B cell (primary cell): ENCODE measurements at regions not wholly inside any gene's neighbourhood (a gene's known extent, or its start where the extent isn't known, plus 50 kb on each side); places are given as distances from the start of the nearest gene placed in this dataset.

Experiments
- ATAC-seq: fragments of 200-7000 bp; cut with Tn5 transposase; one replicate; pipeline ENCODE4 v1.10.0; 2021; ENCODE audit warnings: low read depth, mild to moderate bottlenecking, moderate number of reproducible peaks, moderate library complexity
- CTCF ChIA-PET: fragments of 350-600 bp; sonication (Branson Sonifier 250); formaldehyde crosslinking; loops from one replicate; lab custom pipeline; 2021; ENCODE audit warnings: antibody characterized with exemption, inconsistent platforms; lab: Charles Lee
- POLR2A ChIA-PET: fragments of 350-600 bp; sonication (Branson Sonifier 250); formaldehyde crosslinking; loops from one replicate; lab custom pipeline; 2021; ENCODE audit warnings: antibody characterized with exemption; lab: Charles Lee
- DNase-seq: peaks from one replicate; pipeline ENCODE4 v3.0.0; 2013
- H2AFZ ChIP-seq: 2 replicates; pipeline ENCODE4 v1.6.1; 2012; ENCODE audit warnings: mild to moderate bottlenecking, low read depth, low read length; ENCODE audit not compliant: insufficient read depth, poor library complexity, severe bottlenecking
- H3K27ac ChIP-seq, 2 donors: 1 replicate in 1 of 2; 2 replicates in 1 of 2; pipeline ENCODE4 v1.5.1; 2012 to 2013; ENCODE audit warnings: low read length in 2 of 2, mild to moderate bottlenecking in 2 of 2, moderate library complexity in 1 of 2
- H3K27me3 ChIP-seq, 4 experiments: fragments of 200-600 bp in 1 of 4; sonication (generic) in 1 of 4; replicated peaks in 1 of 4; 1 replicate in 2 of 4; 2 replicates in 2 of 4; pipeline versions ENCODE4 v1.6.1 to v1.7.0; 2013 to 2016; ENCODE audit warnings: low read length in 3 of 4, mild to moderate bottlenecking in 2 of 4, mixed read lengths in 1 of 4, moderate library complexity in 1 of 4; ENCODE audit not compliant: insufficient read depth in 4 of 4, control insufficient read depth in 3 of 4; ENCODE audit errors: control extremely low read depth in 1 of 4
- H3K36me3 ChIP-seq, 2 experiments: replicated peaks in 1 of 2; 1 replicate in 1 of 2; 2 replicates in 1 of 2; pipeline versions ENCODE4 v1.6.1 to v1.7.1; 2013; ENCODE audit warnings: low read length in 1 of 2; ENCODE audit not compliant: insufficient read depth in 2 of 2, control insufficient read depth in 1 of 2; ENCODE audit errors: control extremely low read depth in 1 of 2, extremely low read depth in 1 of 2
- H3K4me1 ChIP-seq, 2 donors: fragments of 200-600 bp in 1 of 2; sonication (generic) in 1 of 2; 1 replicate in 1 of 2; 2 replicates in 1 of 2; pipeline versions ENCODE4 v1.5.1 to v1.6.1; 2013 to 2017; ENCODE audit warnings: low read length in 2 of 2; ENCODE audit not compliant: control insufficient read depth in 2 of 2, insufficient read depth in 2 of 2
- H3K4me2 ChIP-seq: replicated peaks from 2 replicates; pipeline ENCODE3; 2012; ENCODE audit warnings: mild to moderate bottlenecking, low read depth, low read length; ENCODE audit not compliant: poor library complexity, severe bottlenecking
- H3K4me3 ChIP-seq, 5 experiments: fragments of 200-600 bp in 1 of 5; sonication (generic) in 1 of 5; 1 replicate in 3 of 5; 2 replicates in 2 of 5; pipeline versions ENCODE4 v1.5.1 to v1.7.0; 2011 to 2016; ENCODE audit warnings: low read length in 4 of 5, mild to moderate bottlenecking in 4 of 5, low read depth in 2 of 5, control low read depth in 1 of 5, moderate library complexity in 1 of 5; ENCODE audit not compliant: insufficient read depth in 1 of 5; ENCODE audit errors: control extremely low read depth in 1 of 5, extremely low read depth in 1 of 5
- H3K79me2 ChIP-seq: fragments of 200-600 bp; sonication (generic); one replicate; pipeline ENCODE4 v1.6.0; 2016; ENCODE audit warnings: low read length; ENCODE audit not compliant: control insufficient read depth, insufficient read depth
- H3K9ac ChIP-seq: fragments of 200-600 bp; sonication (generic); 2 replicates; pipeline ENCODE4 v1.6.1; 2017; ENCODE audit warnings: mild to moderate bottlenecking, low read length, moderate library complexity
- H3K9me3 ChIP-seq, 3 donors: one replicate each; pipeline versions ENCODE4 v1.6.1 to v1.7.1; 2013; ENCODE audit warnings: low read length in 2 of 3; ENCODE audit not compliant: control insufficient read depth in 2 of 3, insufficient read depth in 1 of 3; ENCODE audit errors: control extremely low read depth in 1 of 3
- H4K20me1 ChIP-seq: 2 replicates; pipeline ENCODE4 v1.6.0; 2012; ENCODE audit warnings: mild to moderate bottlenecking, low read length; ENCODE audit not compliant: insufficient read depth, control insufficient read depth, poor library complexity, severe bottlenecking
- H3K27ac Mint-ChIP-seq: one replicate; pipeline ENCODE4 v1.8.0; 2021; ENCODE audit warnings: mixed read lengths
- H3K27me3 Mint-ChIP-seq: one replicate; pipeline ENCODE4 v1.8.0; 2021; ENCODE audit warnings: mixed read lengths
- H3K4me1 Mint-ChIP-seq: one replicate; pipeline ENCODE4 v1.8.0; 2021; ENCODE audit warnings: mixed read lengths
- H3K4me3 Mint-ChIP-seq: one replicate; pipeline ENCODE4 v1.8.0; 2021; ENCODE audit warnings: mixed read lengths
- H3K9me3 Mint-ChIP-seq: one replicate; pipeline ENCODE4 v1.8.0; 2022; ENCODE audit warnings: mixed read lengths; ENCODE audit not compliant: insufficient read depth
- CTCF ChIP-seq: fragments of 200-600 bp; IDR thresholded peaks from one replicate; pipeline ENCODE4 v1.8.0; 2022; ENCODE audit warnings: antibody characterized with exemption, mild to moderate bottlenecking
- EZH2 ChIP-seq: IDR thresholded peaks from 2 replicates; pipeline ENCODE4 v1.6.1; 2012; ENCODE audit warnings: borderline replicate concordance, low read depth, mild to moderate bottlenecking, moderate library complexity, low read length; ENCODE audit not compliant: insufficient read depth, poor library complexity, severe bottlenecking
- WGBS: methylation state at CpG from one replicate; pipeline ENCODE4 v1.1.5; 2013; ENCODE audit warnings: missing lambda C conversion rate; ENCODE audit not compliant: insufficient coverage; 5-methylcytosine and 5-hydroxymethylcytosine counted together
- intact Hi-C: fragments of 100-400 bp; cut with micrococcal nuclease; formaldehyde crosslinking; loops from one replicate; pipeline ENCODE4 v1.10.0; 2022

GRCh38 chr4:135204311-135204710 is 1002.7 kb upstream of the PABPC4L start:
- Mint-ChIP-seq H3K27ac (no peak overlapping the region), H3K4me3 (no peak overlapping the region), H3K27me3 (no peaks in the 10 kb centered on the region), H3K9me3 (no peaks in the 10 kb centered on the region), H3K4me1 (no peaks in the 10 kb centered on the region)
- no peak overlapping the region for H3K4me2 ChIP-seq
- no peaks in the 10 kb centered on the region for H3K36me3 ChIP-seq
- no peaks in the 10 kb centered on the region for H4K20me1 ChIP-seq
- H3K9ac ChIP-seq, result no peak overlapping the region
- ChIA-PET POLR2A (no interaction called here), CTCF (no interaction called here)
- WGBS, result no CpG with 5 or more reads among the region's 3 CpGs
- H3K27ac ChIP-seq, result no peak overlapping the region
- TF ChIP-seq EZH2 (no peak), CTCF (no peak)
- DNase-seq (no peak), ATAC-seq (no peak)
- H3K4me3 ChIP-seq, result no peak overlapping the region
- H3K79me2 ChIP-seq, result no peaks in the 10 kb centered on the region
- H3K4me1 ChIP-seq, result no peaks in the 10 kb centered on the region
- no peaks in the 10 kb centered on the region for H3K9me3 ChIP-seq
- intact Hi-C loops, result no loop called here
- H2AFZ ChIP-seq, result no peak overlapping the region
- H3K27me3 ChIP-seq, result no peaks in the 10 kb centered on the region

- Mint-ChIP-seq H3K27me3 (no peaks in the 10 kb centered on the region), H3K9me3 (no peaks in the 10 kb centered on the region), H3K4me3 (no peak overlapping the region), H3K4me1 (no peaks in the 10 kb centered on the region), H3K27ac (no peak overlapping the region)
- no peak overlapping the region for H3K27ac ChIP-seq
- no peak overlapping the region for H3K4me3 ChIP-seq
- no peak overlapping the region for H3K9ac ChIP-seq
- no peak overlapping the region for H3K4me2 ChIP-seq
- H3K27me3 ChIP-seq, result no peaks in the 10 kb centered on the region
- DNase-seq, result no peak
- ChIA-PET POLR2A (no interaction called here), CTCF (no interaction called here)
- no peaks in the 10 kb centered on the region for H3K36me3 ChIP-seq
- WGBS, result no CpG with 5 or more reads among the region's 5 CpGs
- no peak for TF ChIP-seq CTCF
- no peak for TF ChIP-seq EZH2
- ATAC-seq, result no peak
- H3K79me2 ChIP-seq, result no peaks in the 10 kb centered on the region
- no peaks in the 10 kb centered on the region for H3K4me1 ChIP-seq
- no peaks in the 10 kb centered on the region for H3K9me3 ChIP-seq
- no peak overlapping the region for H2AFZ ChIP-seq
- intact Hi-C loops, result no loop called here
- no peaks in the 10 kb centered on the region for H4K20me1 ChIP-seq
These were observed 999.5 kb upstream of the PABPC4L start for GRCh38 chr4:135201081-135201480.
